Omental fat pad (tissue), 3 donors: ENCODE measurements at regions not wholly inside any gene's neighbourhood (a gene's known extent, or its start where the extent isn't known, plus 50 kb on each side); places are given as distances from the start of the nearest gene placed in this dataset.

Experiments
- ATAC-seq: fragments of 150-250 bp; one replicate; pipeline ENCODE4 v1.9.1; 2016; ENCODE audit warnings: mild to moderate bottlenecking, moderate library complexity; ENCODE audit not compliant: low FRiP score
- DNase-seq: peaks from one replicate; pipeline ENCODE4 v3.0.0-alpha.2; 2019; ENCODE audit warnings: low spot score
- CTCF ChIP-seq, 3 donors: fragments of 450-650 bp; IDR thresholded peaks; one replicate each; pipeline ENCODE4 v1.5.1; 2016 to 2017; ENCODE audit warnings: antibody characterized with exemption in 3 of 3, mild to moderate bottlenecking in 3 of 3, moderate library complexity in 2 of 3

GRCh38 chr16:79726902-79727301 is 126.4 kb upstream of the MAF start:
- no peak for TF ChIP-seq CTCF (IDR thresholded peaks at IDR 0.05)
- DNase-seq: no peak

GRCh38 chr16:79725051-79725450 is 124.5 kb upstream of the MAF start:
- ATAC-seq (no peak), DNase-seq (no peak)
- no peak for TF ChIP-seq CTCF (IDR thresholded peaks at IDR 0.05)

More at GRCh38 chr16:79726902-79727301, 126.4 kb upstream of the MAF start:
- ATAC-seq: no peak

- no peak for TF ChIP-seq CTCF (IDR thresholded peaks at IDR 0.05)
- no peak for ATAC-seq
Measured at GRCh38 chr16:79723583-79724168, 123.1 kb upstream of the MAF start.

GRCh38 chr16:79721270-79721669 is 120.7 kb upstream of the MAF start:
- DNase-seq (no peak), ATAC-seq (no peak)
- no peak for TF ChIP-seq CTCF (IDR thresholded peaks at IDR 0.05)

More at GRCh38 chr16:79723583-79724168, 123.1 kb upstream of the MAF start:
- no peak for DNase-seq

GRCh38 chr16:79717333-79718137 is 117.0 kb upstream of the MAF start:
- TF ChIP-seq CTCF (IDR thresholded peaks at IDR 0.05): no peak
- no peak for ATAC-seq

GRCh38 chr16:79716645-79717332 is 116.3 kb upstream of the MAF start:
- DNase-seq (no peak), ATAC-seq (no peak)
- TF ChIP-seq CTCF (IDR thresholded peaks at IDR 0.05): no peak

More at GRCh38 chr16:79717333-79718137, 117.0 kb upstream of the MAF start:
- DNase-seq: no peak
